ENCODE measurements at regions not wholly inside any gene's neighbourhood (a gene's known extent, or its start where the extent isn't known, plus 50 kb on each side); places are given as distances from the start of the nearest gene placed in this dataset.
"Not testable (repeated sequence)": the region's sequence is repeated elsewhere in the genome, so short reads cannot be mapped to it uniquely, and the experiment has no call there.

DNA sequence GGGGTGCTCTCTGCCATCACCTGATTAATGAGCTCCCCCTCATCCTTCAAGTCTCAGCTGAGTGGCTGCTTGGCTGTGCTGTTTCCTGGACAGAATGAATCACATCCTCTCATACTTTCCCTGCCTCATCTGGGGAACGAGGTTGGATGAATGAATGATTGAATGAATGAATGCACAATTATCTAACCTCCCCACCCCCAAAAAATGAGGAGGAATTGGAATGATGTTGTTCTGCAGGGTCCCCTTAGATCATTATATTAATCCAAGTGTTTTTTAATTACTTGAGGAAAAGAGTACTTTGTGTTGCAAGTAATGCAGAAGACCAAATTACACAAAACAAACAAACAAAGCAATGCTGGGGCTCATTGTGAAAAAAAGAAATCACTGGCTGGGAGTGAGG is 240.2 kb downstream of the BUB3 start:
- ChIA-PET CTCF (no interaction called here), POLR2A (no interaction called here)
- no peak overlapping the region for H3K27ac ChIP-seq (ENCODE audit: extremely low read depth, low read depth, low read length)
- H3K9me3 ChIP-seq (ENCODE audit: control insufficient read depth, insufficient read depth, low read depth, low read length) = no peaks in the 10 kb centered on the region
- no peaks in the 10 kb centered on the region for H3K36me3 ChIP-seq (ENCODE audit: control insufficient read depth in 2 of 2, insufficient read depth in 1 of 2, low read length in 2 of 2)
- H3K4me3 ChIP-seq (ENCODE audit: low read depth, low read length) = no peak overlapping the region
- no peaks in the 10 kb centered on the region for H3K4me1 ChIP-seq (ENCODE audit: control insufficient read depth, insufficient read depth, low read length)
- TF ChIP-seq ZNF626 (tag by site-specific recombination; IDR thresholded peaks at IDR 0.05) (no peak), ZNF2 (tag by site-specific recombination; IDR thresholded peaks at IDR 0.05) (no peak), SCRT1 (tag by site-specific recombination; IDR thresholded peaks at IDR 0.05; ENCODE audit: borderline replicate concordance) (no peak), YY1 (tag by site-specific recombination; IDR thresholded peaks at IDR 0.05) (no peak), ZNF223 (tag by site-specific recombination; IDR thresholded peaks at IDR 0.05) (no peak), ZSCAN16 (tag by site-specific recombination; IDR thresholded peaks at IDR 0.05) (no peak), ZBTB7A (tag by site-specific recombination; IDR thresholded peaks at IDR 0.05; ENCODE audit: low read depth) (no peak), ZSCAN23 (tag by site-specific recombination; IDR thresholded peaks at IDR 0.05) (no peak), TCF7L2 (IDR thresholded peaks at IDR 0.05; ENCODE audit: borderline replicate concordance, low read depth, low read length) (no peak), ZNF560 (tag by site-specific recombination; IDR thresholded peaks at IDR 0.05; ENCODE audit: borderline replicate concordance) (no peak), ZNF843 (tag by site-specific recombination; IDR thresholded peaks at IDR 0.05) (no peak)
- TF ChIP-seq, protein P1, sequence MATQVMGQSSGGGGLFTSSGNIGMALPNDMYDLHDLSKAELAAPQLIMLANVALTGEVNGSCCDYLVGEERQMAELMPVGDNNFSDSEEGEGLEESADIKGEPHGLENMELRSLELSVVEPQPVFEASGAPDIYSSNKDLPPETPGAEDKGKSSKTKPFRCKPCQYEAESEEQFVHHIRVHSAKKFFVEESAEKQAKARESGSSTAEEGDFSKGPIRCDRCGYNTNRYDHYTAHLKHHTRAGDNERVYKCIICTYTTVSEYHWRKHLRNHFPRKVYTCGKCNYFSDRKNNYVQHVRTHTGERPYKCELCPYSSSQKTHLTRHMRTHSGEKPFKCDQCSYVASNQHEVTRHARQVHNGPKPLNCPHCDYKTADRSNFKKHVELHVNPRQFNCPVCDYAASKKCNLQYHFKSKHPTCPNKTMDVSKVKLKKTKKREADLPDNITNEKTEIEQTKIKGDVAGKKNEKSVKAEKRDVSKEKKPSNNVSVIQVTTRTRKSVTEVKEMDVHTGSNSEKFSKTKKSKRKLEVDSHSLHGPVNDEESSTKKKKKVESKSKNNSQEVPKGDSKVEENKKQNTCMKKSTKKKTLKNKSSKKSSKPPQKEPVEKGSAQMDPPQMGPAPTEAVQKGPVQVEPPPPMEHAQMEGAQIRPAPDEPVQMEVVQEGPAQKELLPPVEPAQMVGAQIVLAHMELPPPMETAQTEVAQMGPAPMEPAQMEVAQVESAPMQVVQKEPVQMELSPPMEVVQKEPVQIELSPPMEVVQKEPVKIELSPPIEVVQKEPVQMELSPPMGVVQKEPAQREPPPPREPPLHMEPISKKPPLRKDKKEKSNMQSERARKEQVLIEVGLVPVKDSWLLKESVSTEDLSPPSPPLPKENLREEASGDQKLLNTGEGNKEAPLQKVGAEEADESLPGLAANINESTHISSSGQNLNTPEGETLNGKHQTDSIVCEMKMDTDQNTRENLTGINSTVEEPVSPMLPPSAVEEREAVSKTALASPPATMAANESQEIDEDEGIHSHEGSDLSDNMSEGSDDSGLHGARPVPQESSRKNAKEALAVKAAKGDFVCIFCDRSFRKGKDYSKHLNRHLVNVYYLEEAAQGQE (tag by site-specific recombination; IDR thresholded peaks at IDR 0.05) = no peak
- TF ChIP-seq, protein P2, sequence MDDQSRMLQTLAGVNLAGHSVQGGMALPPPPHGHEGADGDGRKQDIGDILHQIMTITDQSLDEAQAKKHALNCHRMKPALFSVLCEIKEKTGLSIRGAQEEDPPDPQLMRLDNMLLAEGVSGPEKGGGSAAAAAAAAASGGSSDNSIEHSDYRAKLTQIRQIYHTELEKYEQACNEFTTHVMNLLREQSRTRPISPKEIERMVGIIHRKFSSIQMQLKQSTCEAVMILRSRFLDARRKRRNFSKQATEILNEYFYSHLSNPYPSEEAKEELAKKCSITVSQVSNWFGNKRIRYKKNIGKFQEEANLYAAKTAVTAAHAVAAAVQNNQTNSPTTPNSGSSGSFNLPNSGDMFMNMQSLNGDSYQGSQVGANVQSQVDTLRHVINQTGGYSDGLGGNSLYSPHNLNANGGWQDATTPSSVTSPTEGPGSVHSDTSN (CRISPR knock-in tag; IDR thresholded peaks at IDR 0.05) = no peak
- TF ChIP-seq, protein P3, sequence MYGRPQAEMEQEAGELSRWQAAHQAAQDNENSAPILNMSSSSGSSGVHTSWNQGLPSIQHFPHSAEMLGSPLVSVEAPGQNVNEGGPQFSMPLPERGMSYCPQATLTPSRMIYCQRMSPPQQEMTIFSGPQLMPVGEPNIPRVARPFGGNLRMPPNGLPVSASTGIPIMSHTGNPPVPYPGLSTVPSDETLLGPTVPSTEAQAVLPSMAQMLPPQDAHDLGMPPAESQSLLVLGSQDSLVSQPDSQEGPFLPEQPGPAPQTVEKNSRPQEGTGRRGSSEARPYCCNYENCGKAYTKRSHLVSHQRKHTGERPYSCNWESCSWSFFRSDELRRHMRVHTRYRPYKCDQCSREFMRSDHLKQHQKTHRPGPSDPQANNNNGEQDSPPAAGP (tag by site-specific recombination; IDR thresholded peaks at IDR 0.05) = no peak

DNA sequence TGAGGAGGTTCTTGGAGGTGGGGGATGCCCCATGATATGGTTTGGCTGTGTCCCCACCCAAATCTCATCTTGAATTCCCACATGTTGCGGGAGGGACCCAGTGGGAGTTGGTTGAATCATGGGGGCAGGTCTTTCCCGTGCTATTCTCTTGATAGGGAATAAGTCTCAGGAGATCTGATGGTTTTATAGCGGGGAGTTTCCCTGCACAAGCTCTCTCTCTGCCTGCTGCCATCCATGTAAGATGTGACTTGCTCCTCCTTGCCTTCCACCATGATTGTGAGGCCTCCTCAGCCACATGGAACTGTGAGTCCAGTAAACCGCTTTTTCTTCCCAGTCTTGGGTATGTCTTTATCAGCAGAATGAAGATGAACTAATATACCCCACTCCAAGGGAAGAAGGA is 241.0 kb downstream of the BUB3 start:
- CTCF ChIA-PET; H3K4me1 ChIP-seq (ENCODE audit: control insufficient read depth, insufficient read depth, low read length); H3K36me3 ChIP-seq (ENCODE audit: control insufficient read depth in 2 of 2, insufficient read depth in 1 of 2, low read length in 2 of 2); H3K4me3 ChIP-seq (ENCODE audit: low read depth, low read length); H3K27ac ChIP-seq (ENCODE audit: extremely low read depth, low read depth, low read length); H3K9me3 ChIP-seq (ENCODE audit: control insufficient read depth, insufficient read depth, low read depth, low read length): not testable (repeated sequence)
- POLR2A ChIA-PET = interaction anchor here (0.5 kb wide), 1 partner anchor 363 kb away, joined by 6 read pairs; no protein-coding TSS in a partner anchor

DNA sequence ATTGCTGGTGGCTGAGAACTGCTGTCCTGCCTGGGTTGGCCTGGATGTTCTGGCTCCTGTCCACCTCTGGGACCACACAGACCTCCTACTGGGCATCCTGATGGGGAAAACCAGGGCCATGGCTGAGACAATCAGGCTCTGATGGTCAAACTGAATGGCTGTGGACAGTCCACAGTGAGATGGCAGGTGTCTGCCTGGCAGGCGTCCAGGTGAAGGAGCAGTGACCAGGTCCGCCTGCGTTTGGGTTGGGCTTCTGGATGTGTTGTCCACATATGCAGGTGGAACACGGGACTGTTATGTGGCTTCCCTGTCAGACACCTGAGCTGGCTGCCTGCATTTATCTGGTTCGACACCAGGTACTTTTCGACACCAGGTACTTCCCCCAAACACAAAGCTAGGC is 241.7 kb downstream of the BUB3 start:
- H3K4me3 ChIP-seq (ENCODE audit: low read depth, low read length) = no peak overlapping the region
- no peaks in the 10 kb centered on the region for H3K4me1 ChIP-seq (ENCODE audit: control insufficient read depth, insufficient read depth, low read length)
- POLR2A ChIA-PET = no interaction called here
- H3K36me3 ChIP-seq (ENCODE audit: control insufficient read depth in 2 of 2, insufficient read depth in 1 of 2, low read length in 2 of 2) = no peaks in the 10 kb centered on the region
- CTCF ChIA-PET = no interaction called here
- no peaks in the 10 kb centered on the region for H3K9me3 ChIP-seq (ENCODE audit: control insufficient read depth, insufficient read depth, low read depth, low read length)
- H3K27ac ChIP-seq (ENCODE audit: extremely low read depth, low read depth, low read length) = no peak overlapping the region
- TF ChIP-seq SP7 (tag by site-specific recombination; IDR thresholded peaks at IDR 0.05) = no peak
- TF ChIP-seq ZNF37A (tag by site-specific recombination; IDR thresholded peaks at IDR 0.05) = no peak
- TF ChIP-seq ZNF664 (tag by site-specific recombination; IDR thresholded peaks at IDR 0.05) = no peak
- no peak for TF ChIP-seq ZNF76 (tag by site-specific recombination; IDR thresholded peaks at IDR 0.05; ENCODE audit: borderline replicate concordance, low read depth)
- TF ChIP-seq KLF10 (tag by site-specific recombination; IDR thresholded peaks at IDR 0.05) = no peak
- no peak for TF ChIP-seq ZNF133 (tag by site-specific recombination; IDR thresholded peaks at IDR 0.05)
- no peak for TF ChIP-seq ZNF404 (tag by site-specific recombination; IDR thresholded peaks at IDR 0.05)
- TF ChIP-seq, protein P4, sequence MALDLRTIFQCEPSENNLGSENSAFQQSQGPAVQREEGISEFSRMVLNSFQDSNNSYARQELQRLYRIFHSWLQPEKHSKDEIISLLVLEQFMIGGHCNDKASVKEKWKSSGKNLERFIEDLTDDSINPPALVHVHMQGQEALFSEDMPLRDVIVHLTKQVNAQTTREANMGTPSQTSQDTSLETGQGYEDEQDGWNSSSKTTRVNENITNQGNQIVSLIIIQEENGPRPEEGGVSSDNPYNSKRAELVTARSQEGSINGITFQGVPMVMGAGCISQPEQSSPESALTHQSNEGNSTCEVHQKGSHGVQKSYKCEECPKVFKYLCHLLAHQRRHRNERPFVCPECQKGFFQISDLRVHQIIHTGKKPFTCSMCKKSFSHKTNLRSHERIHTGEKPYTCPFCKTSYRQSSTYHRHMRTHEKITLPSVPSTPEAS (tag by site-specific recombination; IDR thresholded peaks at IDR 0.05) = no peak
- TF ChIP-seq WT1 (tag by site-specific recombination; IDR thresholded peaks at IDR 0.05) = no peak
- TF ChIP-seq ZSCAN23 (tag by site-specific recombination; IDR thresholded peaks at IDR 0.05) = no peak
- TF ChIP-seq REPIN1 (tag by site-specific recombination; IDR thresholded peaks at IDR 0.05; ENCODE audit: low read depth) = no peak
- TF ChIP-seq ZNF624 (tag by site-specific recombination; IDR thresholded peaks at IDR 0.05) = no peak
- TF ChIP-seq, protein P5, sequence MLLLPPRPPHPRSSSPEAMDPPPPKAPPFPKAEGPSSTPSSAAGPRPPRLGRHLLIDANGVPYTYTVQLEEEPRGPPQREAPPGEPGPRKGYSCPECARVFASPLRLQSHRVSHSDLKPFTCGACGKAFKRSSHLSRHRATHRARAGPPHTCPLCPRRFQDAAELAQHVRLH (tag by site-specific recombination; IDR thresholded peaks at IDR 0.05) = no peak

All from HEK293 (cell line).